Endothelial cell of umbilical vein (primary cell): ENCODE measurements at regions not wholly inside any gene's neighbourhood (a gene's known extent, or its start where the extent isn't known, plus 50 kb on each side); places are given as distances from the start of the nearest gene placed in this dataset.

Experiments used
- BruUV-seq: library from RNA; stranded (reverse); fragments of 400-500 nt; replicated peaks from 2 replicates; lab custom pipeline; 2021; lab: Mats Ljungman, UMichigan
- CTCF ChIA-PET: fragments of 300-600, 350-600 bp; sonication (Branson Sonifier 250); formaldehyde crosslinking; loops from one replicate; lab custom pipeline; 2021; ENCODE audit warnings: antibody characterized with exemption, inconsistent platforms; lab: Charles Lee
- POLR2A ChIA-PET: fragments of 300-600, 350-600 bp; sonication (Branson Sonifier 250); formaldehyde crosslinking; loops from one replicate; lab custom pipeline; 2021; ENCODE audit warnings: antibody characterized with exemption, inconsistent platforms; lab: Charles Lee
- DNase-seq: peaks from one replicate; pipeline ENCODE4 v3.0.0-alpha.2; 2011; ENCODE audit warnings: low read depth, low spot score
- FAIRE-seq: peaks from 2 replicates; lab custom pipeline; 2011; peaks lifted over from hg19 to GRCh38; lab: Jason Lieb, UNC
- H2AFZ ChIP-seq: 2 replicates; pipeline ENCODE4 v1.6.0; 2012; ENCODE audit warnings: low read depth, low read length, control low read depth, inconsistent platforms
- H3K27ac ChIP-seq: 2 replicates; pipeline ENCODE4 v1.5.1; 2011; ENCODE audit warnings: low read depth, mild to moderate bottlenecking, control low read depth, low read length, moderate library complexity; ENCODE audit not compliant: insufficient read depth
- H3K27me3 ChIP-seq, 2 experiments: 2 replicates each; pipeline versions ENCODE4 v1.6.0 to v1.6.1; 2011; ENCODE audit warnings: low read length in 2 of 2, mixed read lengths in 1 of 2; ENCODE audit not compliant: control insufficient read depth in 2 of 2, insufficient read depth in 2 of 2
- H3K36me3 ChIP-seq, 2 experiments: 2 replicates in 1 of 2; 3 replicates in 1 of 2; pipeline ENCODE4 v1.5.1; 2011; ENCODE audit warnings: low read length in 2 of 2, mild to moderate bottlenecking in 1 of 2, moderate library complexity in 1 of 2; ENCODE audit not compliant: control insufficient read depth in 2 of 2, insufficient read depth in 2 of 2; ENCODE audit errors: extremely low read depth in 1 of 2
- H3K4me1 ChIP-seq: 3 replicates; pipeline ENCODE4 v1.5.1; 2011; ENCODE audit warnings: mild to moderate bottlenecking, low read length; ENCODE audit not compliant: control insufficient read depth, insufficient read depth; ENCODE audit errors: extremely low read depth
- H3K4me2 ChIP-seq: 2 replicates; pipeline ENCODE4 v1.6.1; 2011; ENCODE audit warnings: low read length, control low read depth, mixed read lengths; ENCODE audit not compliant: insufficient read depth
- H3K4me3 ChIP-seq, 3 experiments: fragments of 200-600 bp in 1 of 3; sonication (generic), shearing (Covaris generic) in 1 of 3; replicated peaks in 1 of 3; 2 replicates each; pipeline ENCODE4 v1.5.1; 2011 to 2016; ENCODE audit warnings: control low read depth in 3 of 3, low read length in 3 of 3, mild to moderate bottlenecking in 2 of 3, inconsistent platforms in 1 of 3, low read depth in 1 of 3, moderate library complexity in 1 of 3; ENCODE audit not compliant: insufficient read depth in 1 of 3
- H3K79me2 ChIP-seq: 2 replicates; pipeline ENCODE4 v1.6.0; 2012; ENCODE audit warnings: low read length, inconsistent platforms; ENCODE audit not compliant: control insufficient read depth, insufficient read depth
- H3K9ac ChIP-seq: replicated peaks from 2 replicates; pipeline ENCODE3; 2011; ENCODE audit warnings: low read length, control low read depth; ENCODE audit not compliant: insufficient read depth; ENCODE audit errors: extremely low read depth
- H3K9me1 ChIP-seq: replicated peaks from 3 replicates; pipeline ENCODE4 v1.6.0; 2011; ENCODE audit warnings: mild to moderate bottlenecking, low read length; ENCODE audit not compliant: control insufficient read depth, insufficient read depth; ENCODE audit errors: extremely low read depth
- H3K9me3 ChIP-seq: replicated peaks from 2 replicates; pipeline ENCODE4 v1.5.1; 2012; ENCODE audit warnings: low read length, inconsistent platforms; ENCODE audit not compliant: control insufficient read depth, insufficient read depth
- H4K20me1 ChIP-seq: replicated peaks from 2 replicates; pipeline ENCODE3; 2011; ENCODE audit warnings: mild to moderate bottlenecking, low read length; ENCODE audit not compliant: control insufficient read depth, insufficient read depth; ENCODE audit errors: extremely low read depth
- CTCF ChIP-seq, 2 donors: IDR thresholded peaks; 1 replicate in 1 of 2; 2 replicates in 1 of 2; pipeline ENCODE4 v1.5.1; 2011; ENCODE audit warnings: low read length in 2 of 2, mild to moderate bottlenecking in 2 of 2, moderate library complexity in 2 of 2, control low read depth in 1 of 2, inconsistent platforms in 1 of 2, low read depth in 1 of 2; ENCODE audit not compliant: insufficient read depth in 1 of 2; ENCODE audit errors: extremely low read depth in 1 of 2
- EZH2 ChIP-seq: IDR thresholded peaks from 2 replicates; pipeline ENCODE4 v1.6.1; 2012; ENCODE audit warnings: borderline replicate concordance, low read depth, mild to moderate bottlenecking, moderate library complexity, low read length, inconsistent platforms; ENCODE audit not compliant: severe bottlenecking
- FOS ChIP-seq: IDR thresholded peaks from 2 replicates; pipeline ENCODE4 v1.6.1; 2011; ENCODE audit warnings: mild to moderate bottlenecking, low read length, moderate library complexity, borderline replicate concordance; ENCODE audit not compliant: insufficient read depth
- GATA2 ChIP-seq: IDR thresholded peaks from 2 replicates; pipeline ENCODE4 v1.7.0; 2011; ENCODE audit warnings: low read depth, mild to moderate bottlenecking, moderate library complexity, mixed read lengths, low read length; ENCODE audit not compliant: insufficient read length, insufficient read depth
- JUN ChIP-seq: IDR thresholded peaks from 2 replicates; pipeline ENCODE4 v1.6.1; 2011; ENCODE audit warnings: borderline replicate concordance, low read depth; ENCODE audit not compliant: insufficient read length, insufficient read depth
- MYC ChIP-seq: IDR thresholded peaks from one replicate; pipeline ENCODE4 v1.6.1; 2011; ENCODE audit warnings: mild to moderate bottlenecking, low read depth, low read length
- POLR2A ChIP-seq: IDR thresholded peaks from 2 replicates; pipeline ENCODE4 v1.6.1; 2012; ENCODE audit warnings: low read depth, mild to moderate bottlenecking, control low read depth, low read length
- POLR2AphosphoS5 ChIP-seq: IDR thresholded peaks from 2 replicates; pipeline ENCODE4 v1.6.1; 2012; ENCODE audit warnings: low read depth, mild to moderate bottlenecking, control low read depth, low read length, moderate library complexity; ENCODE audit not compliant: insufficient read depth
- dilution Hi-C: fragments of 300-500 bp; cut with MboI; formaldehyde crosslinking; loops from one replicate; pipeline ENCODE4 v1.15.0; 2019; ENCODE audit warnings: low sequenced_read_pairs; ENCODE audit not compliant: extremely low pct_ligation_motif_present
- intact Hi-C: fragments of 100-400 bp; cut with micrococcal nuclease; formaldehyde crosslinking; loops from one replicate; pipeline ENCODE4 v1.10.0; 2022
- TF ChIP-seq, protein P1 (sequence below): IDR thresholded peaks from 2 replicates; pipeline ENCODE4 v1.6.1; 2011; ENCODE audit not compliant: insufficient read depth, insufficient read length

GRCh38 chr2:210833403-210833802 is 277.0 kb downstream of the CPS1 start:
- ChIA-PET CTCF (no interaction called here), POLR2A (no interaction called here)
- no peaks in the 10 kb centered on the region for H4K20me1 ChIP-seq
- no peaks in the 10 kb centered on the region for H3K36me3 ChIP-seq
- no peaks in the 10 kb centered on the region for H3K9me3 ChIP-seq
- no peak overlapping the region for H3K9ac ChIP-seq
- intact Hi-C loops (no loop called here), dilution Hi-C loops (no loop called here)
- no peak overlapping the region for H3K4me2 ChIP-seq
- no peak overlapping the region for H3K4me3 ChIP-seq
- no peaks in the 10 kb centered on the region for H3K9me1 ChIP-seq
- FAIRE-seq, result no peak
- no TSS peak for BruUV-seq
- DNase-seq, result no peak
- no peaks in the 10 kb centered on the region for H3K27me3 ChIP-seq
- H3K4me1 ChIP-seq, result no peaks in the 10 kb centered on the region
- TF ChIP-seq, protein P1, sequence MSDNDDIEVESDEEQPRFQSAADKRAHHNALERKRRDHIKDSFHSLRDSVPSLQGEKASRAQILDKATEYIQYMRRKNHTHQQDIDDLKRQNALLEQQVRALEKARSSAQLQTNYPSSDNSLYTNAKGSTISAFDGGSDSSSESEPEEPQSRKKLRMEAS, result no peak
- no peak for TF ChIP-seq CTCF (IDR thresholded peaks at IDR 0.05; ENCODE audit: extremely low read depth in 1 of 2, insufficient read depth in 1 of 2, low read depth in 1 of 2, low read length in 2 of 2)
- H3K79me2 ChIP-seq, result no peaks in the 10 kb centered on the region
- H2AFZ ChIP-seq, result no peak overlapping the region
- H3K27ac ChIP-seq, result no peak overlapping the region

DNA sequence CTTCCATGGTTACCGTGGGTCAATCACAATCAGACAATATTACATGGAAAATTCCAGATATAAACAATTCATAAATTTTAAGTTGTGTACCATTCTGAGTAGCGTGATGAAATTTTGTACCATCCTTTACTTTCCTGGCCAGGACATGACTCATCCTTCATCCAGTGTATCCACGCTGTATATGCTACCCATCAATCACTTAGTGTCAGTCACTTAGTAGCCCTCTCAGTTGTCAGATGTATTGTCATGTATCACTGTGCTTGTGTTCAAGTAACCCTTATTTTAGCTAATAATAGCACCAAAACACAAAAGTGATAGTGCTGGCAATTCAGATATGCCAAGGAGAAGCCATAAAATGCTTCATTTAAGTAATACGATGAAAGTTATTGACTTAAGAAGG is 282.6 kb downstream of the CPS1 start:
- Histone ChIP-seq H3K4me3 (no peak overlapping the region), H2AFZ (no peak overlapping the region), H3K79me2 (no peaks in the 10 kb centered on the region), H3K36me3 (no peaks in the 10 kb centered on the region), H3K9ac (no peak overlapping the region), H3K9me1 (no peaks in the 10 kb centered on the region), H3K4me2 (no peak overlapping the region), H4K20me1 (no peaks in the 10 kb centered on the region), H3K27me3 (no peaks in the 10 kb centered on the region), H3K9me3 (no peaks in the 10 kb centered on the region), H3K27ac (no peak overlapping the region), H3K4me1 (no peaks in the 10 kb centered on the region)
- ChIA-PET POLR2A (no interaction called here), CTCF (no interaction called here)
- dilution Hi-C loops, result no loop called here
- TF ChIP-seq CTCF (IDR thresholded peaks at IDR 0.05; ENCODE audit: extremely low read depth in 1 of 2, insufficient read depth in 1 of 2, low read depth in 1 of 2, low read length in 2 of 2) (no peak), FOS (no peak), POLR2AphosphoS5 (no peak), GATA2 (no peak), POLR2A (no peak), EZH2 (no peak), MYC (no peak), JUN (no peak)
- TF ChIP-seq, protein P1, result no peak
- DNase-seq (no peak), FAIRE-seq (no peak)
- BruUV-seq, result no TSS peak
- intact Hi-C loops, result no loop called here
